ENCODE measurements at regions not wholly inside any gene's neighbourhood (a gene's known extent, or its start where the extent isn't known, plus 50 kb on each side); places are given as distances from the start of the nearest gene placed in this dataset.
A peak's percentile ranks its signal among the peaks of the same experiment; 100 is the strongest.

DNA sequence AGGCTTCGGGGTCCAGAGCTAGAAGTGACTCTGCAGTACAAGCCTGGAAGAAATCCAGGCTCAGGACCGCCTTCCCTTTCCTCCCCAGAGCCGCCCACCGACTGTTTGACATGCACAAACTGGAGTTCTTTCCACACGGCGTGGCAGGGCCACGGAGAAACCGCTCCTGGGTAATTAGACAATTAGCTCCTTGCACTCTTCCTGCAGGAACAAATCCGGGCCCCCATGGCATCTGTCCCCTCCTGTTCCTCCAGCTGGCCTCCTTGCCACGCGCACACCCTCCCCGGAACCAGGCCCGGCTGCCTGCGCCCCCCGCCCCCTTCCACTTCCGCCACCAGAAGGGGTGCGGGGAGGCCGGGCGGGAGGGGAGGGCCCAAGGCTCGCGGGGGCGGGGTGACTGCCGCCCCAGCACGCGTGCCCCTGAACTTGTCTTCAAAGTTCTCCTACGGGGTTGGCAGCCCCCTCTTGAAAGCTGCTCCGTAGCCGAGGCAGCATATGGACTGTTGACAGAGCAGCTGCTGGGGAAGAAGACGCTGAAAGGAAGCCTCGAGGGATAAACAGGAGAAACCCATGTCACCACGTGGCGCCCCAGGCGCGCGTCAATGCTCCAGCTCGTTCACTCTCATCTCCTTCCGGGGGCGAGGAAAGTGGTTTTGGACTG, 74.3 kb downstream of the SEC61B start:
- Histone ChIP-seq H3K36me3 (ENCODE audit: low read depth) (no peaks in the 10 kb centered on the region), H3K4me3 (no peak overlapping the region), H3K9me3 (no peaks in the 10 kb centered on the region), H3K4me1 (ENCODE audit: low read depth) (no peaks in the 10 kb centered on the region)
- intact Hi-C loops (cut with DNase I, micrococcal nuclease) = no loop called here
- ATAC-seq (peak; percentile 55), DNase-seq (peak; percentile 14 to 53 (median 43))
- no peak for TF ChIP-seq CTCF (IDR thresholded peaks at IDR 0.05)

DNA sequence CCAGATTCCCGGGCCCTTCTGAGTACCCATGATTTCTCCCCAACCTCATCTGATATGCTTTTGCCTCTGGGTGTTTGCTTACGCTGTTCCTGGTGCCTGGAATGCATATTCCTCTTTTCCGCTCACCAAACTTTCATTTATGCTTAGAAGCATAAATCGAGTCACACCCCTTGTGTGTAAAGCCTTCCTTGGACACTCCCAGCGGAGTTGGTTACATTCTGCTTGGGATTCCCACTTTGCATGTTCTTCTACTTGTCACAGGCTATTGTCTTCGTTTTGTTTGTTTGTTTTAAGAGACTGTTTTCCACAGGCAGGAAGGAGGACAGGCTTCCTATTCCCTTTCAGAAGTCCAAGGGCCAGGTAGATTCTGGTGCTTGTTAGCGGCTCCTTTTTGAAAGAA, 76.5 kb downstream of the SEC61B start:
- no peak for ATAC-seq
- TF ChIP-seq CTCF (IDR thresholded peaks at IDR 0.05) = no peak
- intact Hi-C loops (cut with DNase I, micrococcal nuclease) = no loop called here

GRCh38 chr9:99299211-99300102, 77.4 kb downstream of the SEC61B start:
- Histone ChIP-seq H3K9me3 (no peaks in the 10 kb centered on the region), H3K4me1 (ENCODE audit: low read depth) (no peaks in the 10 kb centered on the region), H3K36me3 (ENCODE audit: low read depth) (no peaks in the 10 kb centered on the region), H3K4me3 (no peak overlapping the region)
- DNase-seq (no peak), ATAC-seq (no peak)
- intact Hi-C loops (cut with DNase I, micrococcal nuclease) = no loop called here
- TF ChIP-seq CTCF (IDR thresholded peaks at IDR 0.05) = no peak

More for the DNA sequence above, 76.5 kb downstream of the SEC61B start:
- H3K36me3 ChIP-seq (ENCODE audit: low read depth) = no peaks in the 10 kb centered on the region
- H3K9me3 ChIP-seq = no peaks in the 10 kb centered on the region
- no peaks in the 10 kb centered on the region for H3K4me1 ChIP-seq (ENCODE audit: low read depth)
- H3K4me3 ChIP-seq = no peak overlapping the region
- no peak for DNase-seq

- ATAC-seq (no peak), DNase-seq (no peak)
- intact Hi-C loops (cut with DNase I, micrococcal nuclease) = no loop called here
- Histone ChIP-seq H3K4me1 (ENCODE audit: low read depth) (no peaks in the 10 kb centered on the region), H3K9me3 (no peaks in the 10 kb centered on the region), H3K4me3 (no peak overlapping the region), H3K36me3 (ENCODE audit: low read depth) (no peaks in the 10 kb centered on the region)
- no peak for TF ChIP-seq CTCF (IDR thresholded peaks at IDR 0.05)
These were observed 78.0 kb downstream of the SEC61B start for GRCh38 chr9:99300103-99300439.

GRCh38 chr9:99300603-99301002, 78.5 kb downstream of the SEC61B start:
- TF ChIP-seq CTCF (IDR thresholded peaks at IDR 0.05) = no peak
- no peaks in the 10 kb centered on the region for H3K9me3 ChIP-seq
- H3K36me3 ChIP-seq (ENCODE audit: low read depth) = no peaks in the 10 kb centered on the region
- ATAC-seq (no peak), DNase-seq (no peak)
- H3K4me3 ChIP-seq = no peak overlapping the region
- intact Hi-C loops (cut with DNase I, micrococcal nuclease) = no loop called here
- H3K4me1 ChIP-seq (ENCODE audit: low read depth) = no peaks in the 10 kb centered on the region
